Medulla oblongata (tissue), 1 donor: ENCODE measurements at regions not wholly inside any gene's neighbourhood (a gene's known extent, or its start where the extent isn't known, plus 50 kb on each side); places are given as distances from the start of the nearest gene placed in this dataset.

ENCODE experiments used
- DNase-seq: peaks from one replicate; pipeline ENCODE4 v3.0.0-alpha.2; 2015; ENCODE audit errors: extremely low spot score

GRCh38 chr2:196390243-196391148 lies 219.1 kb upstream of the STK17B start:
- DNase-seq: no peak

- DNase-seq: no peak
Measured at GRCh38 chr2:196391149-196391479, 219.7 kb upstream of the STK17B start.

- DNase-seq: no peak
Measured at GRCh38 chr2:196399096-196399495, 227.7 kb upstream of the STK17B start.

GRCh38 chr2:196399722-196400691 lies 228.6 kb upstream of the STK17B start:
- peak; percentile 24 for DNase-seq

GRCh38 chr2:196403471-196403870 lies 232.1 kb upstream of the STK17B start:
- no peak for DNase-seq

- DNase-seq: no peak
Measured at GRCh38 chr2:196404276-196404675, 232.9 kb upstream of the STK17B start.

- DNase-seq: no peak
Measured at GRCh38 chr2:196407675-196408264, 231.7 kb upstream of the CCDC150 start.

- no peak for DNase-seq
Measured at GRCh38 chr2:196409376-196409775, 230.1 kb upstream of the CCDC150 start.

GRCh38 chr2:196410008-196410407 lies 229.5 kb upstream of the CCDC150 start:
- DNase-seq: no peak

GRCh38 chr2:196413821-196414274 lies 225.7 kb upstream of the CCDC150 start:
- DNase-seq: no peak

- DNase-seq: no peak
Measured at GRCh38 chr2:196415384-196415783, 224.1 kb upstream of the CCDC150 start.

GRCh38 chr2:196420143-196420542 lies 219.4 kb upstream of the CCDC150 start:
- no peak for DNase-seq

GRCh38 chr2:196421880-196422279 lies 217.6 kb upstream of the CCDC150 start:
- DNase-seq: no peak

- no peak for DNase-seq
Measured at GRCh38 chr2:196422361-196422760, 217.2 kb upstream of the CCDC150 start.

- no peak for DNase-seq
Measured at GRCh38 chr2:196426122-196426521, 213.4 kb upstream of the CCDC150 start.

- DNase-seq: no peak
Measured at GRCh38 chr2:196427986-196428634, 211.4 kb upstream of the CCDC150 start.

- no peak for DNase-seq
Measured at GRCh38 chr2:196431076-196431475, 208.4 kb upstream of the CCDC150 start.

- peak; percentile 42 for DNase-seq
Measured at GRCh38 chr2:196431957-196432356, 207.6 kb upstream of the CCDC150 start.

- DNase-seq: no peak
Measured at GRCh38 chr2:196433116-196433515, 206.4 kb upstream of the CCDC150 start.

- no peak for DNase-seq
Measured at GRCh38 chr2:196434217-196434616, 205.3 kb upstream of the CCDC150 start.

GRCh38 chr2:196435189-196435588 lies 204.3 kb upstream of the CCDC150 start:
- no peak for DNase-seq

GRCh38 chr2:196437626-196438025 lies 201.9 kb upstream of the CCDC150 start:
- no peak for DNase-seq
